RCC 7860 (cell line): ENCODE measurements at regions not wholly inside any gene's neighbourhood (a gene's known extent, or its start where the extent isn't known, plus 50 kb on each side); places are given as distances from the start of the nearest gene placed in this dataset.
"Not testable (repeated sequence)": the region's sequence is repeated elsewhere in the genome, so short reads cannot be mapped to it uniquely, and the experiment has no call there.

Source experiments
- DNase-seq: peaks from one replicate; pipeline ENCODE4 v3.0.0-alpha.2; 2015; ENCODE audit warnings: low spot score
- FAIRE-seq: peaks from 2 replicates; lab custom pipeline; 2012; peaks lifted over from hg19 to GRCh38; lab: Jason Lieb, UNC

DNA sequence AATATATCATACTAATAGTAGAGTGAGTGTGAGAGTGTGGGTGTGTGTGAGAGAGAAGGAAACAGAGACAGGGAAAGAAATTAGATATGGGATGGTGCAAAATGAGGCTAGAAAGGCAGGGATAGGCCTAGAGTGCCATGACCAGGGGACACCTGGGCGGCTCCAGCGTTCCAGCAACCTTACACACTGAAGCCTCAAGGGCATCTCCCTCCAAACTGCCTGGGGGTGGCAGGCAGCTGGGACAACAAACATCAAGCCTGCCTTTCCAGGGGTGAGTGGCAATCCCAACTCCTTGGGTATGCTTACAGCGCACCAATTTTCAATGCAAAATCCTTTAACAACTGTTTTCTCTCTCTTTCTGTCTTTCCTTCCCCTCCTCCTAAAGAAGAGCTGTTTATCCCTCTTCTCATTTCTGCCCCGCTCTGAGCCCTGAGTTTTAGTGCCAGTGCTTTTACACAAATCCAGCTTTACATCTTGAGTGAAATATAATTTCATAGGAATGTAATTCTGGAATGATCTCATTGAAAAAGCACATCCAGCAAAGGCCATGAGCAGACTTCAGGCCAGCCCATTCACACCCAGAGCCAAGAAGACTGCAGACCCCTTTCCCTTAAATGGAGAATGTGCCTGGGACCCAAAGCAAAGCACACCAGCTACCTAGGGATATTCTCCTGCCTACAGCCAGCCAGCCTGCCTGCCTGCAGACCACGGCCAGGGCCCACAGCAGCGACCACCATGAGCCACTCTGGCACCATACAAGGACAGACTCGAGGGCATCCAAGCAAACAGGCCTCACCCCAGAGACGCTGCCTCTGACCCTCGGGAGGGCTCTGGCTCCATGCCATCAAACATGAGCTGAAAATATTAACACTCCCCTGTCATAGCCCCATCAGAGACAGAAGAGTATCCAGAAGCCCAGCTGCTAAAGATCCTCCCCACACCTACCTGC is 90.3 kb downstream of the RPL27A start:
- FAIRE-seq (no peak), DNase-seq (no peak)

DNA sequence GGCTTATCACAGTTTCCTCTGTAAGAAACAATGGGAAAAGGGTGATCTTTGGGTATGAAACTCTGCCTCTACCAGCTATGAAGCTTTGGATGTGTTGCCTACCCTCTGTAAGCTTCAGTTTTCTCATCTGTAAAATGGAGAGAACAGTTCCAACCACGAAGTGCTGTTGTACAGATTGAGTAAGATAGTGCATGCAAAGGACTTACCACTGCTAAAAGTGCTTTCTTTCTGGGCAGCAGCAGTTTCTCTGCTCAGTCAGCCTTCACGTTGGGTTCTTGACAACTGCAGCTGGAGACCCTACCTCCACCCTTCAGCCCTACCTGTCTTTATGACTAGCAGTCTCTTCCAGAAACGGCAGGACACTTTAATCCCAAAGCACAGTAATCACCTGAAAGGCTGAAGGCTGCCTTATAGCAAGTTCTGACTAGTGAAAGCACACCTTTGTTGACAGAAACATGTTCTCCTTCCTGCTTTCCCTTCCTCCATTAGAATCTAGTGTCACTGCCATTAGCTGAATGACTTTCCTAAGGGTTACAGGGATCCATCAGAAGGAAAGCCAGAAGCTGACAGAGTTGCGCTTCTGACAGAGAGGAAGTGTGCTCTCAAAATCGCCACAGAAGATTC is 91.4 kb downstream of the RPL27A start:
- no peak for FAIRE-seq
- no peak for DNase-seq

DNA sequence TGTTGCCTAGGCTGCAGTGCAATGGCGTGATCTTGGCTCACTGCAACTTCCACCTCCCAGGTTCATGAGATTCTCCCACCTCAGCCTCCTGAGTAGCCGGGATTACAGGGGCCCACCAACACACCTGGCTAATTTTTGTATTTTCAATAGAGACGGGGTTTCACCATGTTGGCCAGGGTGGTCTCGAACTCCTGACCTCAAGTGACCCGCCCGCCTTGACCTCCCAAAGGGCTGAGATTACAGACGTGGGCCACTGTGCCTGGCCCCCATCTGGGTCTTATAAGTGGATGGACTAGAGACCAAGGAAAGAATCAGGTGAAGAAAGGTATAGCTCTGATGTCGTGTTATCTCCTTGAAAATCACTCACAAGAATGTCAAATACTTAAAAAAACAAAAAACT is 92.3 kb downstream of the RPL27A start:
- not testable (repeated sequence) for FAIRE-seq, DNase-seq

DNA sequence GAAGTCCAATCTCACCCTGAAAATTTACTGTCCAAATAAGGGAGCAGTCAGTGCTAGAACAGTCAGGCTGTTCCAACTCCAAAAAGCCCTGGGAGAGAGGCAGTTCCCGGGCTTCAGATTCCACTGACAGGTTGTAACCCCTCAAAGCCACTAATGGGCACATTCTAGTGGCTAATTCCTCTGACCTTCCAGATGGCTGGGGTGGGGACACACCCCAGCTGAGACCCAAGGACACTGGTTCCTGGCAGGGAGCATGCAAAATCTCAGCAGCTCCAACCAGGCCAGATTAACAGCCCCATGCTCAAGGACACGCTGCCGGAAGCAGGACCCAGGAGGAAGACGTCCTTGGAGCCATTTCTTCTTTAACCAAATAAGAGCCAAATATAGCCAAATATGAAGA is 92.7 kb downstream of the RPL27A start:
- DNase-seq: no peak
- FAIRE-seq: no peak

DNA sequence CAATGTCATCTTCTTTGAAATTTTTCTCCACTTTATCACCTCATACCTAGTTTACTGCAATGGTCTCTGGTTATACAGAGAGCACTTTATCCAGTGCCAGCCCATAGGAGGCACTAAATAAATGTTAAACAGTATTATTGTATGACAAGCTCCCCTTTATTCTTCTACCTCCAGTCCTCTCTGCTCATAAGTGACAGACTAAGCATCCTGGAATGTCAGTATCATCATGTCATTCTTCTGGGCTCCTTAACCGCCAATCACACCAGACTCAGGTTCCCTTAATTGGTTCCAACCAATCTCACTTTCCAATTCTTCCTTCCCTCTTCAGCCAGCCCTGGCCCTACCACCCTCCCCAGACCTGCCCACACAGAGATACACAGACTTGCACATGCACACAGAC is 93.1 kb downstream of the RPL27A start:
- no peak for FAIRE-seq
- DNase-seq: no peak

DNA sequence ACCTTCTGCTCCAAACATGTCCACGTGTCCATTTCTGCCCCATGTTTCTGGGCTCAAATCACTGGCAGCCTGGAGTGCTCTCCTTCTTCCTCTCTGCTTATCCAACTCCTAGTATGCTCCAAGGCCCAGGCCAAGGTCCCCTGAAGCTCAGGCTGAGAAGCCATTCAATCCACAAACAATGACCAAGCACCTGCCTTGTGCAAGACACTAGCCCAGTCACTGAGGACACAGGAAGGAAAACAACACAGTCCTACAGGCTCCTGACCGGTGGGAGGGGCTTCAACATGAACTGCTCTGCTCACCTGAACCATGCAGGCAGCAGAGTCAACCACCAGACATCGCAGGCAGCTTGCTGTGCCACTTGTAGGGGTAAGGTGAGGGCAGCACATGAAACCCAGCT is 93.6 kb downstream of the RPL27A start:
- DNase-seq: no peak

DNA sequence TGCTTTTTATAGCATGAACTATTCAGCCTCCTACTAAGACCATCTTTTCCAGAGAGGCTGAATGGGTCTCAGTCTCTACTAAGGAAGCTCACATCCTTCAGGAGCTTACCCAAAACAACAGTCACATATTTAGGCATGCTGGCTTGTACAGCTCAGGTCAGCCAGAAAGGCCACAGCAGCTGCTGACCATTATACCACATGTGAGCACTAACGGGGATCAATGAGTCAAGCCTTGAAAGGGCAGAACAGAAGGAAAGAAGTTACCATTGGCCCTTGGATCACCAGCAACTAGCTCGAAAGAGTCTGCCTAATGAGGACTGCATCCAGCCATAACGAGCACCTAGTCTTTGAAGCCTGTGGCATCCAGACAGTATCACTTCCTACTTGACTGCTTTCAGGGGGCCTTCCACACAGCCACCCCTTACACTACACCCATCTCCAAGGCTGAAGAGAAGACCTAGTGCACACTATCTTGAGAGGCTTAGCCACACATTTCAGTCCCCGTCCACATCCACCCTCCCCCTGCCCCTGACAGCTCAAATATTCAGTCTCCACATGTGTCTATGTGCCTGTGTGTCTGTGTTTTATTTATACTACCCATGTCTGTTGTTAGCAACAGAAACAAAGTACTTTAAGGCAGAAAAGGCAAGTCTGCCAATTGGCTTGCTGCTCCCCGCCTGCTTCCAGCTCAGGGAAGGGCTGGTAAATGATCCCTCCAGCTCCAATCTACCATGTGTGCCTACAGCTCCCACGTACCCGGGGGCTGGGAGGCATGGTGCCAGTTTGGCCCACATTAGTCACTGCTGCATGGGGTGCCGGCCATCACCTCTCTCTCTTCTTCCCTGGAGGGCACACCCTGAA is 95.5 kb downstream of the RPL27A start:
- DNase-seq: no peak
- FAIRE-seq: no peak

More for the DNA sequence above, 93.6 kb downstream of the RPL27A start:
- no peak for FAIRE-seq

DNA sequence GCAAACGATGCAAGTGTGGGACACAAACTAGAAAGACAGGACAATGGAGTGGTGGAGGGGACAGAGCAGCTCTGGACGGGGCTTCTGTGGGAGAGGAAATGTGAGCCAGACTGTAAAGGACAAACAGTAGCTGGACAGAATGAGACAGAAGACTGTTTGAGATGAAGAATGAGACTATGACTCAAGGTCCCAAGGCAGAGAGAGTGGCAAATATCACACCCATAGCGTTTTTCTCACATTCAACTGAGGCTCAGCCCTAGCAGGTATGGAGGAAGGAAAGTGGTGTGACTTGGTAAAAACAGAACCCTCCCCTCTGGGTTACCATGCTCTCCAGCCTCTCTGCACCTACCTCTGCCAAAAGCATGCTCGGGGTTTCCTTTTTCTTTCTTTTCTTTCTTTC is 96.5 kb downstream of the RPL27A start:
- FAIRE-seq (no peak), DNase-seq (no peak)

DNA sequence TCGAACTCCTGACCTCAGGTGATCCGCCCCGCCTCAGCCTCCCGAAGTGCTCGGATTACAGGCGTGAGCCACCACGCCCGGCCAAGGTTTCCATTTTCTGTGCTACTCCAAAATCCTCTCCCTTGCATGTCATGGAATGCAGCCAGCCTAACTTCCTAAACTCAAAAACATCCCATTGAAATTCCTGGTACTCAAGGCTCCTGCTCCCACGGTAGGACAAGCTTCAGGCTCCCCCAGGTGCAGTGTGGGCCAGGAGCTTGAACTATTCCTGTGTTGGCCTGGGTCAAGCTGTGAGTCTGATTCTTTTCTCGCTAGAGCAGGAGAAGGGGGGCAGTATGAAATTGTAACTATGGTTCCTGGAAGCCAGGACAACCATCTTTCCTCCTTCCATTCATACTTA is 97.1 kb downstream of the RPL27A start:
- no peak for DNase-seq
- FAIRE-seq: no peak

DNA sequence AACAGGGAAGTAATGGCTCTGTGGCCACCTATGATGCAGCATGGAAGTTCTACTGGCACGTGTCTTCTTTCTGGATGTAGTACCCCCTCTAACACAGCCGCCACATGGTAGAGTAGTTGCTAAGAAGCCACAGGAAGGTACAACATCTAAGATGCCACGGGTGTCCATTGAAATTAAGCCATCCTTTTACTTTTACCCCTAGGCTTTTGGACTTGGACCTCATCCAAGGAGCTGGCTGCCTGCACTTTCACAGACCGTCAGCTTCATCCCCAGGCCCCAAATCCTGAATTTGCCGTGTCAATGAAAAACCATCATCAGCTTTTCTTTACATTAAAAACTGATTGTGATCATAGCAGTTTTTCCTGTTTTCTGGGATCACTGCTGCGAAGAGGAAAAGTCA is 102.4 kb downstream of the RPL27A start:
- DNase-seq: no peak
- no peak for FAIRE-seq

DNA sequence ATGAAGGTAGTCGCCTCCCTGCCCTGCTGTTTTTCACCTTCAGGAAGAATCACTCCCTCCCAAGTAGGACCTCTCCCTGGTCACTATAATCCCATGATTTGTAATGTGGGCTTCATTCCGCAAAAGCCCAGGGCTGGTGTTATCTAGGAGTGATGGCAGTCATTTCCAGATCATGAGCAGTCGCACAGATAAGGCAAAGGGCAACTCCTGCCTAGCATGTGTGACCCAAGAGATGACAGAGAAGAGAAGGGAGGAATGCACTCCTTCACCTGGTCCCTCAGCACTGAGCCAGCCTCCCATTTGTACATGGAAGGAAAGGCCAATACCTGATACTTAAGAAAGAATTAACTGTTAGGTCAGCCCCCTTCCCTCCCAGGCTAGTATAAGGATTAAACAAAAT is 102.9 kb downstream of the RPL27A start:
- DNase-seq (no peak), FAIRE-seq (no peak)

DNA sequence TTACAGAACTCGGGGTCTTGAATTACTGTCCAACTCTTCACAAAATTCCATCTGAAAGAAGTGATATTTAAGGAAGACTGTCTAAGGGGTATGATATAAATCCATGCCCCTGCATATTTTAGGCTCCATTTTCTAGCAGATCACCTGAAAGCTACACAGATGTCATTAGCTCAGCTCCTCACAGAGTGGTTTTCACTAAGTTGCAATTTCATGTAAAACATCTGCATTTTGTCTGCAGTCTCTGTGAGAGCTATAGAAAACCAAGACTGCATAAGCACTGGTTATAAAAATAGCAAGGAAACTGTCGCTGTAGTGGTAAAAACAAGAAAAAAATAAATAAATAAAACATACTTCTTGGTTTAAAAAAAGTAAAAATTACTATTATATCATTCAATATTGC is 103.4 kb downstream of the RPL27A start:
- DNase-seq: no peak
- FAIRE-seq: no peak

DNA sequence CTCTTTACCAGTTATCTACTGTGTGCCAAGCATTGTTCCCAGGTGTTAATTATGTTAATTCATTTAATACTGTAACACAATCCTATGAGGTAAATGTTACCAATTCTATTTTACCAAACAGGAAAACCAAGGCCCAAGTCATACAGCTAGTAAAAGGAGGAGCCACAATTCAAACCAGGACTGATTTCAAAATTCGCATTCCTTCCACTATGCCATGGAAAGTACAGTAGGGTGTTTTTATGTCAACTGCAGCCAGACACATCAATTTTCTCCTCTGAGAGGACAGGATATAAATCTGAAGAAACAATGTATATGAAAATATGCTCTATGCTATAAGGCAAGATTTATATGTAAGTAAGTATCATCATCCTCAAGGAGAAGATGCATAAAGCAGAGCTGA is 104.3 kb downstream of the RPL27A start:
- FAIRE-seq (no peak), DNase-seq (no peak)

DNA sequence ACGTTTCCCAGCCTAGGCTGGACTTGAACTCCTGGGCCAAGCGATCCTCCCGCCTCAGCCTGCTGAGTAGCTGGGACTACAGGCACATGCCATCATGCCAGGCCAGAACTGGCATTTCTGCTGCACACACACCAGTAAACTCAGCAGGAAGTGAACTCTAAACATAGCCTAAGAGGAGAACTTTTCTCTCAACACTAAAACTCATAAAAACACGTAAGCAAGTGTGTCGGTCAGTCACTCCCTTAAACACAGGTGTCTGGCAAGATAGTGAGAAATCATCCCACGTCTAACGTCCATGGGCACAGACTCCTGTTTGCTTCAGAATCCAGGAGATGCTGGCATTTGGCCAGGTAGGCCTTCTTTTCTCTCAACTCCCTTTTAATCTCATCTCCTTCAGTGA is 104.8 kb downstream of the RPL27A start:
- DNase-seq (no peak), FAIRE-seq (no peak)

DNA sequence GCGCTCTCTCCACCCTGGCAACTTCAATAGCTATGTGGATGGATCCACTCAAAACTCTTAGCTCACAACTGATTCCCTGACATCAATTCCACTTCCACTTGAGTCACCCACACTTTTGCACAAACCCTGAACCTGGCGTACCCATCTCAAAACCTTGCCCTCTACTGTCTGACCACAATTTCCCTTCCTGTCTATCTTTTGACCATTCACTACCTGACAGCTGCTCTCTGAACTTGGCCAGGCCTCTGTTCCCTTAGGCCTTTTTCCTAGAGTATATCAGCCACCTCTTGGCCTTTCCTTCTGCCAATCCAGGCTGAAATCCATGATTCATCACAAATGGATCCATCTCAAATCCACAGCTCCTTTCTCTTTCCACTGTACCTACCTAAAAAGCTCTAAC is 106.0 kb downstream of the RPL27A start:
- DNase-seq (no peak), FAIRE-seq (no peak)

DNA sequence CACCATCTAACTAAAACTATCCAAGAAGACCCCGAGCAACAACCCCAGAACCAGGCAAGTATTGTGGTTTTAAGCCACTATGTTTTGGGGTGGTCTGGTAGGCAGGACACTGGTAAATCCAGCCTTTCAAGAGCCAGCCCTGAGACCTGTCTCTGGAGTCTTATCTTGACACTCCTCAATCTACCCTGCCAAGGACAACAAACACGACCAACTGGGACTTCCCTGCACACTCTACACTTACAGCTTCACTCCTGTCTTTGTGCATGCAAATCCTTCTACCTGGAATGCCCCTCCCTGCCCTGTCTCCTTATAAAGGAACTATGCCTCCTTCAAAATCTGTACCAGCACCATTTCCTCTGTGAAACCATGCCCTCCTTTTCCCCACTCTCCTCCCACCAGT is 107.3 kb downstream of the RPL27A start:
- DNase-seq (no peak), FAIRE-seq (no peak)

DNA sequence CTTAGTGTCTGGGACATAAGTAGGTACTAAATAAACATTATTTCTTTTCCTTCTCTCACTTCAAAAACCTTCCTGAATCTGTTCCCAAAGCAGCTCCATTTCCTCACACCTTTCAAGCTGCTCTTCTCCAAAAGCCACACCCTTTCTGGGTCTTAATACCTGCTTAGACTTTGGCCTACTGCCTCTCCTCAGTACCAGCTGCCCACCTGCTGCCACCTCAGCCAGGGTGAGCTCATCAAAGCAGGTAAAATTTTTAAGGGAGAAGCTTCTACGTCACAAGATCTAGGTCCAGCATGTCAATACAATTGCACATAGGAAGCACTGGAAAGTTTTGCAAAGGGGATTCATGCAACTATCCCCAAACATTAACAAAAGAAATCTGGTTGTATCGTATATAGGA is 108.4 kb downstream of the RPL27A start:
- no peak for FAIRE-seq

DNA sequence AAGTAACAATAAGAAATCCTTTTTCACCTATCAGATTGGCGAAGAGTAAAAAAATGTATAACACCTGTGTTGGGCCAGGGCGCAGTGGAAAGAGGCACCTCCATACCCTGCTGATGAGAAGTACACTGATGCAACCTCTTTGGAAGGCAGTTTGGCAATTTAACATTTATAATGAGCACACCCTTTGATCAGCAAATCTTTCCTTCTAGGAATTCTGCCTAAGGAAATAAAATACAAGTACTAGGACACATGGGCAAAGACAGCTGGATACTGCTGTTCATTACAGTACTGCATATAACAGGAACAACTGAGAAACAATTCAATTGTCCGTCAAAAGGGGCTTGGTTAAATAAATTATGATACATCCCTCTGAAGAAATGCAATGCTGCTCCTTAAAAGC is 110.1 kb downstream of the RPL27A start:
- FAIRE-seq (no peak), DNase-seq (no peak)

More for the DNA sequence above, 108.4 kb downstream of the RPL27A start:
- no peak for DNase-seq

DNA sequence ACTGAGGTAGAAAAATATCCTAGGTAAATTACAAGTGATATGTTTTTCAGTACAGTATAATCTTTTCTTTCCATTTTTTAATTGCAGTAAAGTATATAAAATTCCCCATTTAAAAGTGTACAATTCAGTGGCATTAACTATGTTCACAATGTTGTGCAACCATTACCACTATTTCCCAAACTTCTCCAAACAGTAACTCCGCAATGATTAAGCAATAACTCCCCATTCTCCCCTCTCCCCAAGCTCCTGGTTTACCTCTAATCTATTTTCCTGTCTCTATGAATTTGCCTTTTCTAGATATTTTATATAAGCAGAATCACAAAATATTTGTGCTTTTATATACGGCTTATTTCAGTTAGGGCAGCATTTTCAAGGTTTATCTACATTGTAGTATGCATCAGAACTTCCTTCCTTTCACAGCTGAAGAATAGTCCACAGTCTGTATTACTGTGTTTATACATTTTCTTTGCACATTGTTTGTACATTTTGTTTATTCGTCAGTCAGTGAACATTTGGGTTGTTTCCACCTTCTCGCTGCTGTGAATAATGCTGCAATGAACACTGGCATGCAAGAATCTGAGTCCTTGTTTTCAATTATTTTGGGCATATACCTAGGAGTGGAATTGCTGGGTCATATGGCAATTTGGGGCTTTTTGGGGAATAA is 110.7 kb downstream of the RPL27A start:
- DNase-seq (no peak), FAIRE-seq (no peak)

DNA sequence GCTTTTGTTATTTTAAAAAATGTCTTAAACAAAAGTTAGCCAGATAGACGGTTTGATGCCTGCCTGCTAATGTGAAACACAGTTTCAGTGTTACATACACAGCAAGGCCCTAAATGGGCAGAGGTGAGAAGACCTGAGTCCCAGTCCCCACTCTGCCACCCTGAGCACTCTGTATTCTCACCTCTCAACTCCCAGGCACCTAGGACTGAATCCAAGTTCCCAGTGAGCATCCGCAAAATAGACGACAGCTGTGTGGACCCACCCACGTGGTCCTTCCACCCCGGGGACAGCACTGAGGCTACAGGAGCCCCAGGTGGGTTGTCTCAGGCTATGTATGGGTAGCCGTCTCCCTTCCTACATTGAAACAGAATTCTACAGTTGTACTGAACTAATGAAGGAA is 111.5 kb downstream of the RPL27A start:
- DNase-seq (no peak), FAIRE-seq (no peak)

DNA sequence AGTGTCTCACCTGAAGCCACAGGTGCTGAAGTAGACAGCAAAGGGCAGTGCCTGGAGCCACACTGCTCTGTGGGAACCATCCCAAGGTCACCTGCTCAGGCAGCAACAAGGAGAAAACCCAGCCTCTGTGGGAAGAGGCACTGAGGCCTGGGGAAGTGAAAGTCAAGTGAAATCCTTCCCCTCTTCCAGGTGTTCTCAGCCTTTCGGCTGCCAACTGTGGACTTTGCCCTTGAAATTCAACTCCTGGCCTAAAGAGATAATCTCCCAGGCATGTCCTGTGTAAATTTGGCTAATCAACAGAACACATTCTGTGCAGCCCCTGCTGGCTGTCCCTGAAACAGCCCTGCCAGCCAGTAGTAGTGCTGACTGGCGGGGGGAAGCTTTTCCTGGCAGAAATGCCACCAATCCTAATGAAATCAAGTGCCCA is 112.1 kb downstream of the RPL27A start:
- DNase-seq (no peak), FAIRE-seq (no peak)
